GM10266 (cell line): ENCODE measurements at regions not wholly inside any gene's neighbourhood (a gene's known extent, or its start where the extent isn't known, plus 50 kb on each side); places are given as distances from the start of the nearest gene placed in this dataset.
A peak's percentile ranks its signal among the peaks of the same experiment; 100 is the strongest.

Experiments
- DNase-seq: peaks from one replicate; pipeline ENCODE4 v3.0.0; 2012; ENCODE audit errors: extremely low spot score
- CTCF ChIP-seq: IDR thresholded peaks from 2 replicates; pipeline ENCODE4 v1.5.1; 2012; ENCODE audit warnings: mild to moderate bottlenecking, low read depth; ENCODE audit not compliant: control insufficient read depth, insufficient read depth; ENCODE audit errors: missing control alignments

GRCh38 chr16:87552072-87552718 lies 50.1 kb upstream of the JPH3 start:
- TF ChIP-seq CTCF: no peak
- no peak for DNase-seq

- no peak for TF ChIP-seq CTCF
- no peak for DNase-seq
Measured at GRCh38 chr16:87551487-87551886, 50.8 kb upstream of the JPH3 start.

GRCh38 chr16:87550495-87550961 lies 51.8 kb upstream of the JPH3 start:
- peak; percentile 90 for TF ChIP-seq CTCF

GRCh38 chr16:87549627-87550494 lies 52.4 kb upstream of the JPH3 start:
- DNase-seq: no peak
- no peak for TF ChIP-seq CTCF

More at GRCh38 chr16:87550495-87550961, 51.8 kb upstream of the JPH3 start:
- DNase-seq: peak; percentile 77

GRCh38 chr16:87548046-87548445 lies 54.3 kb upstream of the JPH3 start:
- no peak for TF ChIP-seq CTCF
- DNase-seq: no peak

GRCh38 chr16:87543436-87544191 lies 50.8 kb upstream of the ZCCHC14 start:
- peak; percentile 19 for DNase-seq
- peak; percentile 20 for TF ChIP-seq CTCF

GRCh38 chr16:87542531-87543102 lies 49.8 kb upstream of the ZCCHC14 start:
- no peak for DNase-seq
- TF ChIP-seq CTCF: no peak
